ENCODE measurements at regions not wholly inside any gene's neighbourhood (a gene's known extent, or its start where the extent isn't known, plus 50 kb on each side); places are given as distances from the start of the nearest gene placed in this dataset.
A peak's percentile ranks its signal among the peaks of the same experiment; 100 is the strongest.

DNA sequence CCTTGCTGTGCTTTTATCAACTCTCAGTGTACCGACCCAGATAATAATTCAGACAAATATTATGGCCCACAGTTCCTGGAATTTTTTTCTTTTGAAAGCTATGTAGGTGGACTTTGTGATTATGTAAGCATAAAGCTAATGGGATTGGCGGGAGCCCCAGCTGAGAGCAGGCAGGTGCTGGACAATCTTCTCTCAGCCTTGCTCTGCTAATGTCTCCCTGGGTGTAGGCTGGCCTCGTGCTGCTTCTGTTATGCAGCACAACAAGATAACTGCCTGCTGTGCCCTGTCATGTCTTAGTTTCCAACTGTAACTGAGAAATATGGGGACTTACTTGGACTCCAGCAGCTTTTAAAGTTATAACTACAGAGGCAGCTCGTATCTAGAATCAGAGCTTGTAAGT is 415.0 kb downstream of the PDCD6IP start:
- TF ChIP-seq CTCF (IDR thresholded peaks at IDR 0.05) = no peak
- no peak for DNase-seq (ENCODE audit: low spot score)
- Histone ChIP-seq H3K4me3 (no peak overlapping the region), H3K27ac (peak overlapping the region in 1 of 2 donors; percentile 69)

GRCh38 chr3:34216711-34217335 is 418.4 kb downstream of the PDCD6IP start:
- Histone ChIP-seq H3K27ac (no peak overlapping the region), H3K4me3 (no peak overlapping the region)
- DNase-seq (ENCODE audit: low spot score) = no peak
- no peak for TF ChIP-seq CTCF (IDR thresholded peaks at IDR 0.05)

- no peak for DNase-seq (ENCODE audit: low spot score)
- Histone ChIP-seq H3K4me3 (no peak overlapping the region), H3K27ac (no peak overlapping the region)
- no peak for TF ChIP-seq CTCF (IDR thresholded peaks at IDR 0.05)
These were observed 420.4 kb downstream of the PDCD6IP start for GRCh38 chr3:34218706-34219385.

- DNase-seq (ENCODE audit: low spot score) = no peak
- Histone ChIP-seq H3K27ac (no peak overlapping the region), H3K4me3 (no peak overlapping the region)
- TF ChIP-seq CTCF (IDR thresholded peaks at IDR 0.05) = no peak
These were observed 421.1 kb downstream of the PDCD6IP start for GRCh38 chr3:34219556-34219955.

GRCh38 chr3:34225821-34226366 is 427.5 kb downstream of the PDCD6IP start:
- DNase-seq (ENCODE audit: low spot score) = no peak
- no peak for TF ChIP-seq CTCF (IDR thresholded peaks at IDR 0.05)
- H3K4me3 ChIP-seq = no peak overlapping the region
- H3K27ac ChIP-seq = no peak overlapping the region

- TF ChIP-seq CTCF (IDR thresholded peaks at IDR 0.05) = no peak
- no peak for DNase-seq (ENCODE audit: low spot score)
- H3K27ac ChIP-seq = no peak overlapping the region
- H3K4me3 ChIP-seq = no peak overlapping the region
These were observed 431.4 kb downstream of the PDCD6IP start for GRCh38 chr3:34229876-34230275.

- no peak for DNase-seq (ENCODE audit: low spot score)
- Histone ChIP-seq H3K4me3 (no peak overlapping the region), H3K27ac (no peak overlapping the region)
- TF ChIP-seq CTCF (IDR thresholded peaks at IDR 0.05) = no peak
These were observed 436.7 kb downstream of the PDCD6IP start for GRCh38 chr3:34235096-34235495.
